Duodenal mucosa (tissue), 2 donors: ENCODE measurements at regions not wholly inside any gene's neighbourhood (a gene's known extent, or its start where the extent isn't known, plus 50 kb on each side); places are given as distances from the start of the nearest gene placed in this dataset.

Source experiments
- H3K27ac ChIP-seq: one replicate; pipeline ENCODE4 v1.7.0; 2013; ENCODE audit warnings: low read depth, low read length
- H3K27me3 ChIP-seq, 2 donors: one replicate each; pipeline ENCODE4 v1.7.0; 2013; ENCODE audit warnings: low read length in 2 of 2, control low read depth in 1 of 2; ENCODE audit not compliant: insufficient read depth in 2 of 2, control insufficient read depth in 1 of 2
- H3K36me3 ChIP-seq, 2 donors: one replicate each; pipeline ENCODE4 v1.7.0; 2013; ENCODE audit warnings: low read length in 2 of 2, control low read depth in 1 of 2; ENCODE audit not compliant: insufficient read depth in 2 of 2, control insufficient read depth in 1 of 2
- H3K4me1 ChIP-seq, 2 donors: one replicate each; pipeline ENCODE4 v1.7.0; 2013; ENCODE audit warnings: low read length in 2 of 2, control low read depth in 1 of 2; ENCODE audit not compliant: insufficient read depth in 2 of 2, control insufficient read depth in 1 of 2
- H3K4me3 ChIP-seq, 2 donors: one replicate each; pipeline ENCODE4 v1.7.0; 2013; ENCODE audit warnings: low read length in 2 of 2, low read depth in 1 of 2
- H3K9ac ChIP-seq, 2 donors: one replicate each; pipeline ENCODE4 v1.7.0; 2013; ENCODE audit warnings: low read length in 2 of 2, low read depth in 1 of 2
- H3K9me3 ChIP-seq, 2 donors: one replicate each; pipeline ENCODE4 v1.7.0; 2013; ENCODE audit warnings: low read length in 2 of 2, control low read depth in 1 of 2; ENCODE audit not compliant: control insufficient read depth in 1 of 2

DNA sequence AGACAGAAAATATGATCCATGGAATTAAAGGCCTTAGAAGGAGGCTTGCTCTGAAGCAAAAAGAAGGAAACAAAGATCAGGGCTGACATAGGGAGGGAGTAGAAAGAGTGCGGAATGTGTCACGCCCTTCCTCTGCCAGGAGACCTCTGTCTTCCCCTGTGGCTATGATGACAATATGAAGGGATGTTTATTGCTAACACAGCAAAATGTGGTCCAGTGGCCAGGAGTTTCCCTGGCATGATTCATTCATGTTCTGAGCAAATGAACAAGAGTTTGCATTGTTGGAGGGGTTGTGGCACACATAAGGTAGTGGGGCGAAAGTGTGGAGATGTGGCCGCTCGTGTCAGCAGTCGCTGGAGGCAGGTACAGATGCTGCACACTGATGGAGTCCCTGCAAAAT, 169.4 kb downstream of the SHQ1 start:
- peaks cover 0 to 5% of the 10 kb centered on the region in 2 donors for H3K4me1 ChIP-seq
- H3K27ac ChIP-seq: no peak overlapping the region
- H3K9ac ChIP-seq: no peak overlapping the region
- H3K9me3 ChIP-seq: peaks cover 3 to 9% of the 10 kb centered on the region in 2 donors
- H3K4me3 ChIP-seq: no peak overlapping the region
- no peaks in the 10 kb centered on the region for H3K36me3 ChIP-seq
- H3K27me3 ChIP-seq: no peaks in the 10 kb centered on the region

DNA sequence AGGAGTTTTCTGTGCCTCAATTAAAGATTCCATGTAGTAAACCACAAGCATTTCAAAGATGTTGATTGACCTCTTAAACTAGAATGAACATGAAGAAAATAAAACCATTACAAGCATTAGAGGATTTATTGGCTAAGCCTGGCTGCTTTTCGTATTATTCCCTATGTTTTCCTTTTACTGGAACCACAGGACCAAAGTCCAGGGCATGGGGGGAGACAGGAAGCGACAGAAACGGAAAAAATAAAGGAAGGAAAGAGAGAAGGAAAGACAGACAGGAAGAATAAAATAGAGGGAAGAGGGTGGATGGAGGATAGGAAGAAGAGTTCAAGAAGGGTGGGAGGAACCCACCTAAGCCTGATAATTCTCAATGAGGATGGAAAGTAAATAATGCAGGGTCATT, 169.9 kb downstream of the SHQ1 start:
- H3K36me3 ChIP-seq: no peaks in the 10 kb centered on the region
- peaks cover 3 to 9% of the 10 kb centered on the region in 2 donors for H3K9me3 ChIP-seq
- H3K4me3 ChIP-seq: no peak overlapping the region
- H3K27ac ChIP-seq: no peak overlapping the region
- H3K27me3 ChIP-seq: no peaks in the 10 kb centered on the region
- peaks cover 0 to 5% of the 10 kb centered on the region in 2 donors for H3K4me1 ChIP-seq
- no peak overlapping the region for H3K9ac ChIP-seq

DNA sequence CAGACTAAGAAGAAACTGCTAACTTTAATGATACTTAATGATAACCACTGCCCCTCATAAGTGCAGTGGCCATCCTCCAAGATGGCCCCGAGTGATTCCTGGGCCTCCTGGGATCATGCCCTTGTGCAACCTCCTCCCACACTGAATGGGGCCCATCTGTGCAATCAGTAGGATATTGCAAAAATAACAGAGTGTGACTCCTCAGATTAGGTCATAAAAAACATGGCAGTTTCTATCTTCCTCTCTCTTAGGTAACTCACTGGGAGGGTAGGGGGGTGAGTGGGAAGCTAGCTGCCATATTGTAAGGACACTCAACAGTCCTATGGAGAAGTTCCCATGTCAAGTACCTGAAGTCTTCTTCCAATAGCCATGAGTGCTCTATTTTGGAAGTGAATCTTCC, 173.0 kb downstream of the SHQ1 start:
- Histone ChIP-seq H3K9ac (no peak overlapping the region), H3K36me3 (no peaks in the 10 kb centered on the region), H3K9me3 (peaks cover 3 to 4% of the 10 kb centered on the region in 2 donors), H3K4me1 (peaks cover 0 to 5% of the 10 kb centered on the region in 2 donors), H3K4me3 (no peak overlapping the region), H3K27me3 (no peaks in the 10 kb centered on the region), H3K27ac (no peak overlapping the region)

DNA sequence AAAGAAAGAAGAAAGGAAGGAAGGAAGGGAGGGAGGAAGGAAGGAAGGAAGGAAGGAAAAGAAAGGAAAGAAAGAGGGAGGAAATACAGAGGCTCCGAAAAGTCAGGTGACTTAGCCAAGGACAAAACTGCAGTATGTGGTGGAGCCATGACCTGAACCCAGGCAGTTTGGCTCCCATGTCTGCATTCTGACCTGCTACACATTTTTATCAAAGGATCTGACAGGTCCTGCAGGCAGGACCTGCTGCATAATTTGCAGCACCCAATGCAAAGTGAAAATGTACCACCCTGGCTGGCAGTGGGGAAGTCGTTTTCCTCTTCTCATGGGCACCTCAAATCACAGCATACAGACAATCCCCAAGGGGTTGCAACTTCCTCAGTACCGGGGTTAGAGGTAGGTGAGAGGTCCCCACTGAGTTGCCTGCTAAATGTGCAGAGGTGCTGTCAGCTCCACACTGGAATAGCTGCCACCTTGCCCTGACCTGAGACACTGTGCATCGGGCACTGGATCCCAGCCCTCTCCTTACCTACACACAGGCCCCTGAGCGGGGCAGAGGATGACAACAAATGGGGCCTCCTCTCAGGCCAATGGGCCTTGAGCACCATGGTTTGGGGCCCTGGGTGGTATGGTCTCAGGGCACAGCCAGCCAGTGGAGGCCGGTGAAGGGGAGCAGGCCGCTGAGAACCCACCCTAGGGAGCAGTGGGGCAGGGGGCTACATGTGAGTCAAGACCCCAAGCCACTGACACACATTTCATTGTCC, 175.1 kb downstream of the SHQ1 start:
- no peaks in the 10 kb centered on the region for H3K27me3 ChIP-seq
- H3K9me3 ChIP-seq: peaks cover 3 to 4% of the 10 kb centered on the region in 2 donors
- no peak overlapping the region for H3K4me3 ChIP-seq
- no peaks in the 10 kb centered on the region for H3K36me3 ChIP-seq
- no peak overlapping the region for H3K27ac ChIP-seq
- no peak overlapping the region for H3K9ac ChIP-seq
- no peaks in the 10 kb centered on the region for H3K4me1 ChIP-seq

DNA sequence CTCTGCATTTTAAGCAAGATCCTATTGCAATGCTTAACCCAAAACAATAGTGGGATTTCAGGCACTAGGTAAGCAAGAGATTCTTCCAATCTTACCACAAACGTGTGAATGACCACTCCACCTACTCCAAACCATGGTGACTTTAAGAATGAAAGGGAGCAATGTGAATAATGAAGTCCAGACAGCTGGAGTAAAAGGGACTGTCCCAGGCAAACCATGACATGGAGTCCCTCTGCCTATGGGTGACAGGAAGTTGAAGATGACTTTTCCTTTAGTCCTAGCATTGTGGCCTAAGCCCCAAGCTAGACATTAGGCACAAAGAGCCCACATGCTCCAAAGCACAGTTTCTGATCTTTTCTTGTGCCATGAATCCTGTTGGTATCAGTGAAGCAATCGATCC, 179.0 kb downstream of the SHQ1 start:
- H3K9me3 ChIP-seq: peaks cover 0 to under 1% of the 10 kb centered on the region in 2 donors
- no peak overlapping the region for H3K4me3 ChIP-seq
- no peaks in the 10 kb centered on the region for H3K27me3 ChIP-seq
- no peaks in the 10 kb centered on the region for H3K36me3 ChIP-seq
- no peak overlapping the region for H3K9ac ChIP-seq
- no peaks in the 10 kb centered on the region for H3K4me1 ChIP-seq
- no peak overlapping the region for H3K27ac ChIP-seq

DNA sequence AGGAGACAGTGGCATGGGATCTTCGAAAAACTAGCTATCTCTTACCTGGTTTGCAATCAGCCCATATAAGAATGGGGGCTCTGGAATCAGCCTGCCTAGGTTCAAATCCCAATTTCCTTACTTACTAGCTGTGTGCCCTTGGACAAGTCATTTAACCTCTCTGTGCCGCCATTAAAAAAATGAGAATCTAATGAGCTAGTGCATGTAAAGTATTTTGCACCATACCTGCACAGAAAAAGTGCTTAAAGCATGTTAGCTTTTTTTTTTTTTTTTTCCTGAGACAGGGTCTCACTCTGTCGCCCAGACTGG, 181.8 kb downstream of the SHQ1 start:
- no peak overlapping the region for H3K4me3 ChIP-seq
- peaks cover 0 to 2% of the 10 kb centered on the region in 2 donors for H3K9me3 ChIP-seq
- no peak overlapping the region for H3K27ac ChIP-seq
- no peaks in the 10 kb centered on the region for H3K36me3 ChIP-seq
- H3K27me3 ChIP-seq: no peaks in the 10 kb centered on the region
- H3K9ac ChIP-seq: no peak overlapping the region
- no peaks in the 10 kb centered on the region for H3K4me1 ChIP-seq

DNA sequence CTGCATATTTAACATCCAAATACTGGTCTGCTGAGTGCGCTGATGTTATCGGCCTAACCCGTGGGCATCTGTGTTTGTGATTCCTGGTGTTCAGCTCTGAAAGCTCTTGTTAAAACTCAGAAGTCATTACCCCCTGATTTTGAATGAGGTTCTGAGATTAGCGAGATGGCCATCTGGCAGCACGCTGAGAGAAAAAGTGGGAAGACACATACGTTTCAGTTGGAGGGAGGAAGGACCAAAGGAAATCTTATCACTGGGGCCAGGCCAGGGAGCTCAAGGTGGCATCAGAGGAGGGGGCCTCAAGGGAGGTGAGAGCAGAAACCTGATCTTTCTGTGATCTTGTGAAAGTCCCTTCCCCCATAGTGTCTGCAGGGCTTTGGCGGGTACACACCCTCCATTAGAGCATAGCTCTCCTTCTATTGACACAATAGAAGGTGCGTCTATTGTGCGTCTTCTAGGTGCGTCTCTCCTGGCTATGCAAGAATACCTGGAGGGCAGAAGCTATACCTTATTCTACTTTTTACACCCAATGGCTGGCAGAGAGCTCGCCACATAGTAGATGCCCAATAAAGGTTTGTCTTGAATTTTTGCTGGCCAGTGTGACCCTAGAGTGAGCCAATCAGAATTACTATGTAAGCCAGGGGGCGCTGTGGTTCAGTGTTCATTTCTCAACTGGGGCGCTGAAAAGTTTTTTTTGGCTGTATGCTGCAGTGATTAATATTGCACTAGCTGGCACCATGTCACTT, 182.4 kb downstream of the SHQ1 start:
- peaks cover 0 to 2% of the 10 kb centered on the region in 2 donors for H3K9me3 ChIP-seq
- no peaks in the 10 kb centered on the region for H3K36me3 ChIP-seq
- no peak overlapping the region for H3K9ac ChIP-seq
- H3K27me3 ChIP-seq: no peaks in the 10 kb centered on the region
- peaks cover 0 to under 1% of the 10 kb centered on the region in 2 donors for H3K4me1 ChIP-seq
- no peak overlapping the region for H3K4me3 ChIP-seq
- no peak overlapping the region for H3K27ac ChIP-seq

DNA sequence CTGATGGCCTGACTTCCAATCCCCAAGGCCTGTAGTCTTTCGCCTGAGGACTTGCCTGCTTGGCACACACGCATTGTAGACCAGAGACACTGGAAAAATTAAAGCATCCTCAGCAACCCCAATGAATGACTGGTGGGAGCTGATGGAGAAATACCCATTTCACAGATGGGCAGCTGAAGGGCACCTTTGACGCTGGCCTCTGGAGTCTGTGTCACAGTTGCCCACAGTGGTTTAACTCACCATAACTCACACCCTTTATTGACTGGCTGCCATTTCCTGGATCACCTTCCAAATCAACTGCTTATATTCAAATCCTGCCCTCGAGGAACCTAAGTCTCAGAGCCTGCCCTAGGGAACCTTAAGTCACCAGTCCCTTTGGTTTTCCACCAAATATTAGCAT, 183.1 kb downstream of the SHQ1 start:
- no peak overlapping the region for H3K9ac ChIP-seq
- H3K9me3 ChIP-seq: peaks cover 0 to 2% of the 10 kb centered on the region in 2 donors
- H3K4me1 ChIP-seq: peaks cover 0 to 8% of the 10 kb centered on the region in 2 donors
- no peaks in the 10 kb centered on the region for H3K36me3 ChIP-seq
- H3K4me3 ChIP-seq: no peak overlapping the region
- H3K27ac ChIP-seq: no peak overlapping the region
- no peaks in the 10 kb centered on the region for H3K27me3 ChIP-seq

DNA sequence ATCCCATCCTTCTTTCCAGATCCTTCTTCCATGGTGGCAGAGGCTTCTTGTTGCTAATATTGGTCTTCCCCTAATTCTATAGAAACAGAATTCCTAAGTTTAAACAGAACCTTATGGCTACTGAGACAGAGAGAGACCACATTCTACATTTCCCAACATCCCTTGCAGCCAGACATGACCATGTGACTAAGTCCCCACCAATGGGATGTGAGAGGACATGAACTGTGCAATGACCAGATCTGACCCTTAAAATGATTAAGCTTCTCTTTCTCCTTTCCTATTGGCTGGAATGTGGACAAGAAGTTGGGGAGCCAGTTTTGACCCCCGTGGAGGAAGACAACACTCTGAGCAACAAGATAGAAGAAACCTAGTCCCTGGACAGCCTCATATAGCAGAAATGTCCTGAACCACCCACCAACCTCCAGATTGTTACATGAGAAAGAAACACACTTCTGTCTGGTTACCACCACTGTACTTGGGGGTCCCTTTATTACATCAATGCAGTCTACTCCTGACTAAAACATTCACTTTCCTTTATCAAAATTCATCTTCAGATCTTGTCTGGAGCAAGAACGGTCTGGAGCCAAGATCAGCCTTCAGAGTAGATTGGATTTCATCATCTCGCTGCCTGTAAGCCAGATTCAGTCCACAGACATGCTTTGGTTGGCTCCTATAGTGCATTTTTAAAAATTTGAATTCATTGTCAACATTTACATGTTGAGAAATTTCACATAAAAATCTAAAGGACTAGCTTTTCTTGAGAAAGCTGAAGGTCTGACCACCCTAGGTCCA, 183.9 kb downstream of the SHQ1 start:
- H3K9ac ChIP-seq: no peak overlapping the region
- no peaks in the 10 kb centered on the region for H3K27me3 ChIP-seq

DNA sequence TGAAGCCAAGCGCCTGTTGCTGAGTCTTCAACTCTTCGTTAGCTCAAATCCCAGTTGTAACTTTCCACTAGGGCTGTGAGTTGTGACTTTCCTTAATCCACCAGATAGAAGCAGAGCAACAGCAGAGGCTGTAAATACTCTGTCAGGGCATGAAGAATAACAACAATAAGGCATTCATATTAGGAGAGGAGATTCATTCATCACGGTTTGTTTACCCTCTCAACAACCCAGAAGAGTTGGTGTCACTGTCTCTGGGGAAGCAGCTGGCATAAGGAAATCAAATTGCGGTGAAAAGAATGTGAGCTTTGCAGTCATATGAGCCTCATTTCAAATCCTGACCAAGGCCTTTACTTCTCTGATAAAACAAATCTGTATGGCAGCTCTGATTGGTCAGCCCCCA, 184.8 kb downstream of the SHQ1 start:
- H3K4me1 ChIP-seq: peaks cover 0 to 8% of the 10 kb centered on the region in 2 donors
- no peak overlapping the region for H3K4me3 ChIP-seq
- H3K9me3 ChIP-seq: peaks cover 0 to 2% of the 10 kb centered on the region in 2 donors
- no peaks in the 10 kb centered on the region for H3K27me3 ChIP-seq
- H3K9ac ChIP-seq: no peak overlapping the region
- H3K27ac ChIP-seq: no peak overlapping the region
- no peaks in the 10 kb centered on the region for H3K36me3 ChIP-seq

More for the DNA sequence above, 183.9 kb downstream of the SHQ1 start:
- no peak overlapping the region for H3K27ac ChIP-seq
- H3K9me3 ChIP-seq: peaks cover 0 to 2% of the 10 kb centered on the region in 2 donors
- peaks cover 0 to 8% of the 10 kb centered on the region in 2 donors for H3K4me1 ChIP-seq
- no peaks in the 10 kb centered on the region for H3K36me3 ChIP-seq
- no peak overlapping the region for H3K4me3 ChIP-seq
